ENCODE measurements at regions not wholly inside any gene's neighbourhood (a gene's known extent, or its start where the extent isn't known, plus 50 kb on each side); places are given as distances from the start of the nearest gene placed in this dataset.
"Not testable (repeated sequence)": the region's sequence is repeated elsewhere in the genome, so short reads cannot be mapped to it uniquely, and the experiment has no call there.

DNA sequence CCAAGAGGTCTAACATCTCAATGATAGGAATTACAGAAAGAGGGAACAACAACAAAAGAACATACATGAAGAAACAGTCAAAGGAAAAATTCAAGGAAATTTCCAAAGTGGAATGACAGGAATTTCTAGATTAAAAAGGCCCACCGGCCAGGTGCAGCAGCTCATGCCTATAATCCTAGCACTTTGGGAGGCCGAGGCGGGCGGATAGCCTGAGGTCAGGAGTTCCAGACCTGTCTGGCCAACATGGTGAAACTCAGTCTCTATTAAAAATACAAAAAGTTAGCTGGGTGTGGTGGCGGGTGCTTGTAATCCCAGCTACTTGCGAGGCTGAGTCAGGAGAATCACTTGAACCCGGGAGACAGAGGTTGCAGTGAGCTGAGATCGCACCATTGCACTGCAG, 277.2 kb upstream of the AMIGO2 start:
- peaks cover 24% of the 10 kb centered on the region for H3K9me3 Mint-ChIP-seq
- H3K4me1 Mint-ChIP-seq: peaks cover 75% of the 10 kb centered on the region
- not testable (repeated sequence) for H3K27me3 Mint-ChIP-seq, DNase-seq, H3K4me3 Mint-ChIP-seq
- H3K27ac Mint-ChIP-seq: peak overlapping the region; percentile 85
- peaks cover 34% of the 10 kb centered on the region for H3K36me3 Mint-ChIP-seq
- CTCF ChIA-PET: interaction anchor here (2.7 kb wide), 1 partner anchor 41 kb away, joined by 10 read pairs; no protein-coding TSS in a partner anchor

DNA sequence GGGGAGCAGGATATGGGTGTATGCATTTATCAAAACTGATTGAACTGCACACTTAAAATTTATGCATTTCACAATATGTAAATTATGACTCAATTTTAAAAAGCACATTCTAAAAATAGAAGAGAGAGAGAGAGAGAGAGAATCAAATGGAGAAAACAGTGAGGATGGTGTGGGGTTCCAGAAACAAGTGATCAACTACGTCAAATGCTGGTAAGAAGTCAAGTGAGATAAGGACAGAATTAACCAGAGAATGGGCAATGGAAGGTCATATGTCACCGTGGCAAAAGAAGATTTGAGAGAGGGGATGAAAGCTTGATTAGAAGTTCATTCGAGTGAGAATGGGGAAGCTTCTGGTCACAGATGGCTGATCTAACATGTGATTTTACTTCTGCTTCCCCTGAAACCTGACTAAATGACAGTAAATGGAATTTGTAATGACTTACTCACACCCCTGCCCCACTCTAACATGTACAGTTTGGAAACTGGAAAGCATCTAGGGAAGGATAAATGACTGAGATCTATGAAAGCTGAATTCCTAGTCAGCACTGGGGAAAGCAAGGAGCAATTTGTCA, 276.5 kb upstream of the AMIGO2 start:
- CTCF ChIA-PET: interaction anchor here (2.7 kb wide), 1 partner anchor 41 kb away, joined by 10 read pairs; no protein-coding TSS in a partner anchor
- no peaks in the 10 kb centered on the region for H3K27me3 Mint-ChIP-seq
- H3K4me1 Mint-ChIP-seq: peaks cover 73% of the 10 kb centered on the region
- no peak for DNase-seq
- H3K4me3 Mint-ChIP-seq: peak overlapping the region; percentile 31
- H3K27ac Mint-ChIP-seq: peak overlapping the region; percentile 85
- H3K9me3 Mint-ChIP-seq: peaks cover 24% of the 10 kb centered on the region
- H3K36me3 Mint-ChIP-seq: peaks cover 34% of the 10 kb centered on the region

DNA sequence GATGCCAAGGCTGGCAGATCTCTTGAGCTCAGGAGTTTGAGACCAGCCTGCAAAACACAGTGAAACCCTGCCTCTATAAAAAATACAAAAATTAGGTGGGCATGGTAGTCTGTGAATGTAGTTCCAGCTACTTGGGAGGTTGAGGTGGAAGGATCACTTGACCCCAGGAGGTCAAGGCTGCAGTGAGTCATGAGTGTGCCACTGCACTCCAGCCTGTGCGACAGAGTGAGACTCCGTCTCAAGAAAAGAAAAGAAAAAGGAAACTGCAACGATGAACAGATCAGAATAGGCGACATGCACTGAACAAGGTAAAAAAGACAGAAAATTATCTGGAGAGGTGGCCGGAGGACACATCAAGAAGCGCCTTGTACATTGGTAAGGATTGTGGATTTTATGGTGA, 273.7 kb upstream of the AMIGO2 start:
- H3K4me3 Mint-ChIP-seq: peak overlapping the region; percentile 22

DNA sequence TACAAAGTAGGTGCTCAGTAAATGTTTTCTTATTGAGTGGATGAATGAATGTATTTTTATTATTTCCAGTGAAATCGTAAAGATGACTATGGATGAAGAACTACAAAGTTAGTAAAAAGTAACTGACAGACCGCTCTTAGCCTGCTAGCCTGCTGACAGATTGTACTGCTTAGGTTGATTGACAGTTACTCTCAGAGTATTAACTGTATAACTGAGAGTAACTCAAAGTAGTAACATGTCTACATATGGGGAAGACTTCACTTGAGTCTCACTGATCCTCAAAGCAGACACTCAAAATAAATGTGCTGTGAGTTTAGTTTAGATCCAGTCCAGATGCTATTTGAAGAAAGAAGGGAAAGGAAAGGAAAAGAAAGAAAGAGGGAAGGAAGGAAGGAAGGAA, 272.3 kb upstream of the AMIGO2 start:
- CTCF ChIA-PET: no interaction called here
- no peak overlapping the region for H3K27ac Mint-ChIP-seq
- no peaks in the 10 kb centered on the region for H3K27me3 Mint-ChIP-seq
- H3K4me3 Mint-ChIP-seq: no peak overlapping the region
- peaks cover 15% of the 10 kb centered on the region for H3K9me3 Mint-ChIP-seq
- no peak for DNase-seq
- peaks cover 23% of the 10 kb centered on the region for H3K36me3 Mint-ChIP-seq
- H3K4me1 Mint-ChIP-seq: peaks cover 69% of the 10 kb centered on the region

More for the DNA sequence above, 273.7 kb upstream of the AMIGO2 start:
- Mint-ChIP-seq H3K27ac (peak overlapping the region; percentile 4), H3K36me3 (peaks cover 31% of the 10 kb centered on the region), H3K9me3 (peaks cover 18% of the 10 kb centered on the region), H3K27me3 (no peaks in the 10 kb centered on the region), H3K4me1 (peaks cover 77% of the 10 kb centered on the region)
- CTCF ChIA-PET: interaction anchor here (1.6 kb wide), 1 partner anchor 44 kb away, joined by 5 read pairs; no protein-coding TSS in a partner anchor
- no peak for DNase-seq

- peaks cover 13% of the 10 kb centered on the region for H3K9me3 Mint-ChIP-seq
- no peaks in the 10 kb centered on the region for H3K27me3 Mint-ChIP-seq
- CTCF ChIA-PET: no interaction called here
- peaks cover 20% of the 10 kb centered on the region for H3K36me3 Mint-ChIP-seq
- no peak overlapping the region for H3K27ac Mint-ChIP-seq
- no peak overlapping the region for H3K4me3 Mint-ChIP-seq
- DNase-seq: no peak
- H3K4me1 Mint-ChIP-seq: peaks cover 64% of the 10 kb centered on the region
Observed at GRCh38 chr12:47351526-47351925, 271.8 kb upstream of the AMIGO2 start.

GRCh38 chr12:47350062-47350408, 270.3 kb upstream of the AMIGO2 start:
- H3K9me3 Mint-ChIP-seq: peaks cover 10% of the 10 kb centered on the region
- no peak for DNase-seq
- peaks cover 11% of the 10 kb centered on the region for H3K36me3 Mint-ChIP-seq
- no peaks in the 10 kb centered on the region for H3K27me3 Mint-ChIP-seq
- peak overlapping the region; percentile 91 for H3K27ac Mint-ChIP-seq
- CTCF ChIA-PET: interaction anchor here (1.3 kb wide), 1 partner anchor 47 kb away, joined by 4 read pairs; no protein-coding TSS in a partner anchor
- peaks cover 53% of the 10 kb centered on the region for H3K4me1 Mint-ChIP-seq
- H3K4me3 Mint-ChIP-seq: no peak overlapping the region

DNA sequence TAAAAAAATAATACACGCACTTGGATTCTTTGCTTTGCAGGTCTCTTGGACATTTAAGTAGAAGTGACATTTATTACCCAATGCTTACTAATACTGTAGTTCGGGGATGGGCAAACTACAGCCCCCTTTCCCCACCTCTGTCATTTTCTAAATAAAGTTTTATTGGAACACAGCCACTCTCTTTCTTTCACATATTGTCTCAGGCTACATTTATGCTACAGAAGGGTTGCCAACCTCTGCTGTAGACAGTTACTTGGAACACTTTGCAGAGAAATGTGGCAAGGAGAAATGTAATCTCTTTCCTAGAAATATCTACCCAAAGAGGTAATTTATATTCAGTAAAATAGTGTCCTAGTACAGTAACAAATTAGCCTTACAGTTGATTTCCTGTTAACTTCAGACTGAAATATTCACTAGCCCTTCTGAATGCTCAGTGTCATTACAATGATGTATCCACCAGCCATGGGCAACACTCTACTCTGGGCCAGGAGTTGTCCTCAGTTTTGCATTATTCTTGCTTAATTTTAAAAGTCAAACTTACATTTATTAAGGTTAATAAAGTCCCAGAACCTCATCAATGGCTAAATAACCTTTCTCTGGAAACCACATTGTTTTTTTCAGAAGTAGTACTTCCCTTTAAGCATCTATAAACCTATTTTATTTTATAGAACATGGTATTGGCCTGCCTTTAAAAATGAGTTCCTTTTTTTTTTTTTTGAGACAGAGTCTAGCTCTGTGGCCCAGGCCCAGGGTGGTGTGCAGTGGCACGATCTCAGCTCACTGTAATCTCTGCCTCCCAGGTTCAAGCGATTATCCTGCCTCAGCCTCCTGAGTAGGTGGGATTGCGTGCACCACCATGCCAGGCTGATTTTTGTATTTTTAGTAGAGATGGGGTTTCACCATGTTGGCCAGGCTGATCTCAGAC, 269.6 kb upstream of the AMIGO2 start:
- no peak for DNase-seq

GRCh38 chr12:47348206-47348605, 268.4 kb upstream of the AMIGO2 start:
- H3K27ac Mint-ChIP-seq: peak overlapping the region; percentile 52

More for the DNA sequence above, 269.6 kb upstream of the AMIGO2 start:
- H3K27ac Mint-ChIP-seq: peak overlapping the region; percentile 91
- no peak overlapping the region for H3K4me3 Mint-ChIP-seq
- H3K4me1 Mint-ChIP-seq: peaks cover 51% of the 10 kb centered on the region
- H3K27me3 Mint-ChIP-seq: no peaks in the 10 kb centered on the region
- H3K9me3 Mint-ChIP-seq: peaks cover 5% of the 10 kb centered on the region
- CTCF ChIA-PET: interaction anchor here (1.3 kb wide), 1 partner anchor 48 kb away, joined by 4 read pairs; no protein-coding TSS in a partner anchor
- peaks cover 11% of the 10 kb centered on the region for H3K36me3 Mint-ChIP-seq

GRCh38 chr12:47346251-47347019, 266.7 kb upstream of the AMIGO2 start:
- H3K27me3 Mint-ChIP-seq: no peaks in the 10 kb centered on the region
- no peak for DNase-seq

More at GRCh38 chr12:47348206-47348605, 268.4 kb upstream of the AMIGO2 start:
- Mint-ChIP-seq H3K27me3 (no peaks in the 10 kb centered on the region), H3K9me3 (peaks cover 2% of the 10 kb centered on the region), H3K36me3 (peaks cover 6% of the 10 kb centered on the region), H3K4me3 (no peak overlapping the region), H3K4me1 (peaks cover 44% of the 10 kb centered on the region)
- CTCF ChIA-PET: no interaction called here
- DNase-seq: no peak

GRCh38 chr12:47343684-47344567, 264.2 kb upstream of the AMIGO2 start:
- Mint-ChIP-seq H3K4me1 (peaks cover 9% of the 10 kb centered on the region), H3K27ac (no peak overlapping the region), H3K27me3 (no peaks in the 10 kb centered on the region), H3K4me3 (no peak overlapping the region), H3K9me3 (peaks cover 6% of the 10 kb centered on the region), H3K36me3 (no peaks in the 10 kb centered on the region)
- CTCF ChIA-PET: interaction anchor here (0.6 kb wide), 1 partner anchor 12 kb away, joined by 3 read pairs; no protein-coding TSS in a partner anchor
- no peak for DNase-seq

More at GRCh38 chr12:47346251-47347019, 266.7 kb upstream of the AMIGO2 start:
- peaks cover 31% of the 10 kb centered on the region for H3K4me1 Mint-ChIP-seq
- H3K36me3 Mint-ChIP-seq: peaks cover 3% of the 10 kb centered on the region
- CTCF ChIA-PET: interaction anchor here (0.9 kb wide), 2 partner anchors 52 to 63 kb away, joined by 3 read pairs; no protein-coding TSS in a partner anchor
- H3K9me3 Mint-ChIP-seq: peaks cover 4% of the 10 kb centered on the region
- H3K4me3 Mint-ChIP-seq: no peak overlapping the region
- H3K27ac Mint-ChIP-seq: no peak overlapping the region

DNA sequence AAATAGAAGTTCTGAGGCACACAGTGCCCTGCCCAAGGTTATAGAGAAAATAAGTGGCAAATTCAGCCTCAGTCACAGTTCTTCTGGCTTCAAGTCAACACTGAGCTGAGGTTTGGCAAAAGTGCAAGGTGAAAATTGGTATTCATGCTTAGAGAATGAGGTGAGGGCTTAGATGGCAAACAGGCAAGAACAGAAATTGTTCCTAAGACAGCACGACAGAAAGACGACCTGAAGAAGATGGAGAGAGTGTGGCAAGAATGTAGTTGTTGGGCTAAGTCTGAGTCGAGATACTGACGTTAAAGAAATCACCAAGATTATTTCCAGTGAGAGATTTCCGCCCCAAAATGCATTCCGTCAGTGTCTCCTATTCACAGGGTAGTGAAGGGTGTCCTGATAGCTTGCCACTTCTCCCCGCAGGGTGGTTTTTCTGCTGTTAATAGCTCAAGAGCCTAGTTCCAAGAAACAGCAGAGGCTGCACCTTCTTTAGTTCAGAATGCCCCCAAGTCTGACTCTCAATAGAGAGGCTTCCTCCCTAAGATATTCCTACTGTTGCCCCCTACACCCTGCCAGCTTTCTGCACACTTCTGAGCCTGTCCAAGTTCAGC, 260.8 kb upstream of the AMIGO2 start:
- Mint-ChIP-seq H3K27ac (no peak overlapping the region), H3K27me3 (no peaks in the 10 kb centered on the region), H3K4me3 (no peak overlapping the region), H3K36me3 (peaks cover 14% of the 10 kb centered on the region), H3K4me1 (peaks cover 8% of the 10 kb centered on the region), H3K9me3 (peaks cover 26% of the 10 kb centered on the region)
- CTCF ChIA-PET: interaction anchor here (0.9 kb wide), 1 partner anchor 57 kb away, joined by 3 read pairs; no protein-coding TSS in a partner anchor
- DNase-seq: no peak

DNA sequence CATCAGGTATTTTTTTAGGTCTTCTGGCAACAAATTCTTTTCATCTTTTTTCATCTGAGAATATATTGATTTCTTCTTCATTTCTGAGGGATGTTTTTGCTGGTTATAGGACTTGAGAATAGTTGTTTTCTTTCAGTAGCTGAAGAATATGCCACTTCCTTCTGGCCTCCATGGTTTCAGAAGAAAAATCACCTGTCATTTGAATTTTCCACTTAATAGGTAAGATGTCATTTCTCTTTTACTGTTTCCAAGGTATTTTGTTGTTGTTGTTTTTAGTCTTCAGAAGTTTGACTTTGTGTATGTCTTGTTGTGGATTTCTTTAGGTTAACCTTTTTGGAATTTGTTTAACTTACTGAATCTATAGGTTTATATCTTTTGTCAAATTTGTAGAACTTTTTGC, 257.8 kb upstream of the AMIGO2 start:
- peaks cover 34% of the 10 kb centered on the region for H3K9me3 Mint-ChIP-seq
- peaks cover 13% of the 10 kb centered on the region for H3K4me1 Mint-ChIP-seq
- CTCF ChIA-PET: no interaction called here

More for the DNA sequence above, 257.8 kb upstream of the AMIGO2 start:
- DNase-seq: no peak
- no peaks in the 10 kb centered on the region for H3K27me3 Mint-ChIP-seq
- peaks cover 24% of the 10 kb centered on the region for H3K36me3 Mint-ChIP-seq
- H3K4me3 Mint-ChIP-seq: no peak overlapping the region
- no peak overlapping the region for H3K27ac Mint-ChIP-seq

Measured in activated naive CD4-positive, alpha-beta T cell treated with anti-CD3 and anti-CD28 coated beads, Interleukin-2, amount 10 ng/mL, durations not matched to agents 7 days and 5 days (primary cell).